ENCODE measurements at regions not wholly inside any gene's neighbourhood (a gene's known extent, or its start where the extent isn't known, plus 50 kb on each side); places are given as distances from the start of the nearest gene placed in this dataset.

GRCh38 chr5:2806176-2806575 lies 54.7 kb upstream of the IRX2 start:
- in situ Hi-C loops (cut with MboI; ENCODE audit: low sequenced_read_pairs, unreplicated experiment), result no loop called here
- no peak for TF ChIP-seq CTCF (IDR thresholded peaks at IDR 0.05; ENCODE audit: borderline replicate concordance, control extremely low read depth, extremely low read depth, insufficient read depth, missing control alignments)
- DNase-seq (ENCODE audit: low spot score), result no peak

GRCh38 chr5:2805080-2805479 lies 53.6 kb upstream of the IRX2 start:
- DNase-seq (ENCODE audit: low spot score), result no peak
- no peak for TF ChIP-seq CTCF (IDR thresholded peaks at IDR 0.05; ENCODE audit: borderline replicate concordance, control extremely low read depth, extremely low read depth, insufficient read depth, missing control alignments)
- in situ Hi-C loops (cut with MboI; ENCODE audit: low sequenced_read_pairs, unreplicated experiment), result no loop called here

- in situ Hi-C loops (cut with MboI; ENCODE audit: low sequenced_read_pairs, unreplicated experiment), result no loop called here
- DNase-seq (ENCODE audit: low spot score), result no peak
- no peak for TF ChIP-seq CTCF (IDR thresholded peaks at IDR 0.05; ENCODE audit: borderline replicate concordance, control extremely low read depth, extremely low read depth, insufficient read depth, missing control alignments)
Observed at GRCh38 chr5:2803751-2804150, 52.3 kb upstream of the IRX2 start.

GRCh38 chr5:2802693-2803365 lies 51.4 kb upstream of the IRX2 start:
- in situ Hi-C loops (cut with MboI; ENCODE audit: low sequenced_read_pairs, unreplicated experiment), result no loop called here
- TF ChIP-seq CTCF (IDR thresholded peaks at IDR 0.05; ENCODE audit: borderline replicate concordance, control extremely low read depth, extremely low read depth, insufficient read depth, missing control alignments), result no peak
- no peak for DNase-seq (ENCODE audit: low spot score)

GRCh38 chr5:2801577-2802525 lies 50.4 kb upstream of the IRX2 start:
- in situ Hi-C loops (cut with MboI; ENCODE audit: low sequenced_read_pairs, unreplicated experiment), result no loop called here
- DNase-seq (ENCODE audit: low spot score), result no peak
- TF ChIP-seq CTCF (IDR thresholded peaks at IDR 0.05; ENCODE audit: borderline replicate concordance, control extremely low read depth, extremely low read depth, insufficient read depth, missing control alignments), result no peak
